Left ventricle myocardium superior (tissue), 1 donor: ENCODE measurements at regions not wholly inside any gene's neighbourhood (a gene's known extent, or its start where the extent isn't known, plus 50 kb on each side); places are given as distances from the start of the nearest gene placed in this dataset.

ENCODE experiments used
- ATAC-seq: fragments of 200-7000 bp; cut with Tn5 transposase; one replicate; pipeline ENCODE4 v1.9.1; 2020; ENCODE audit warnings: mild to moderate bottlenecking, moderate library complexity
- DNase-seq: peaks from one replicate; pipeline ENCODE4 v3.0.0-alpha.2; 2020
- intact Hi-C: fragments of 100-400 bp; cut with micrococcal nuclease; formaldehyde crosslinking; loops from one replicate; pipeline ENCODE4 v1.11.0; 2022
- donor health status: DM: no; HTN: yes; CAD: no; lungs with severe emphysema.

- ATAC-seq (no peak), DNase-seq (no peak)
- intact Hi-C loops: no loop called here
Observed at GRCh38 chr14:66341239-66341638, 144.9 kb upstream of the CCDC196 start.

GRCh38 chr14:66345986-66346385 lies 140.2 kb upstream of the CCDC196 start:
- intact Hi-C loops: no loop called here
- DNase-seq (no peak), ATAC-seq (no peak)

- ATAC-seq (no peak), DNase-seq (no peak)
- intact Hi-C loops: no loop called here
Observed at GRCh38 chr14:66351310-66351709, 134.9 kb upstream of the CCDC196 start.

GRCh38 chr14:66359500-66359899 lies 126.7 kb upstream of the CCDC196 start:
- intact Hi-C loops: no loop called here
- ATAC-seq: no peak
- no peak for DNase-seq

GRCh38 chr14:66360366-66360926 lies 125.7 kb upstream of the CCDC196 start:
- no peak for ATAC-seq
- intact Hi-C loops: no loop called here

GRCh38 chr14:66361013-66361412 lies 125.2 kb upstream of the CCDC196 start:
- ATAC-seq (no peak), DNase-seq (no peak)
- intact Hi-C loops: no loop called here

More at GRCh38 chr14:66360366-66360926, 125.7 kb upstream of the CCDC196 start:
- DNase-seq: no peak

GRCh38 chr14:66365388-66365787 lies 120.8 kb upstream of the CCDC196 start:
- ATAC-seq: no peak
- intact Hi-C loops: no loop called here
- no peak for DNase-seq

GRCh38 chr14:66369157-66369697 lies 116.9 kb upstream of the CCDC196 start:
- ATAC-seq (no peak), DNase-seq (no peak)
- intact Hi-C loops: no loop called here

- no peak for ATAC-seq
- no peak for DNase-seq
- intact Hi-C loops: no loop called here
Observed at GRCh38 chr14:66371776-66372175, 114.4 kb upstream of the CCDC196 start.

- no peak for ATAC-seq
- intact Hi-C loops: no loop called here
- DNase-seq: no peak
Observed at GRCh38 chr14:66375046-66375964, 110.9 kb upstream of the CCDC196 start.

- intact Hi-C loops: no loop called here
- DNase-seq: no peak
- ATAC-seq: no peak
Observed at GRCh38 chr14:66377574-66377973, 108.6 kb upstream of the CCDC196 start.

GRCh38 chr14:66378712-66379505 lies 107.3 kb upstream of the CCDC196 start:
- DNase-seq: peak; percentile 53
- intact Hi-C loops: no loop called here
- ATAC-seq: peak; percentile 96

- intact Hi-C loops: no loop called here
Observed at GRCh38 chr14:66380143-66380542, 106.0 kb upstream of the CCDC196 start.

GRCh38 chr14:66381755-66382154 lies 104.4 kb upstream of the CCDC196 start:
- ATAC-seq: no peak
- intact Hi-C loops: no loop called here
- DNase-seq: no peak

More at GRCh38 chr14:66380143-66380542, 106.0 kb upstream of the CCDC196 start:
- DNase-seq (peak; percentile 34), ATAC-seq (peak; percentile 61)

- DNase-seq (no peak), ATAC-seq (no peak)
- intact Hi-C loops: no loop called here
Observed at GRCh38 chr14:66383257-66383656, 102.9 kb upstream of the CCDC196 start.

GRCh38 chr14:66383771-66384170 lies 102.4 kb upstream of the CCDC196 start:
- no peak for ATAC-seq
- DNase-seq: no peak
- intact Hi-C loops: no loop called here

GRCh38 chr14:66388516-66388915 lies 97.7 kb upstream of the CCDC196 start:
- intact Hi-C loops: no loop called here
- ATAC-seq (no peak), DNase-seq (no peak)

- intact Hi-C loops: no loop called here
- DNase-seq: no peak
- no peak for ATAC-seq
Observed at GRCh38 chr14:66389481-66389880, 96.7 kb upstream of the CCDC196 start.

GRCh38 chr14:66395300-66395699 lies 90.9 kb upstream of the CCDC196 start:
- DNase-seq: no peak
- ATAC-seq: no peak
- intact Hi-C loops: no loop called here

GRCh38 chr14:66396164-66396563 lies 90.0 kb upstream of the CCDC196 start:
- DNase-seq (no peak), ATAC-seq (no peak)
- intact Hi-C loops: no loop called here
